ENCODE measurements at regions not wholly inside any gene's neighbourhood (a gene's known extent, or its start where the extent isn't known, plus 50 kb on each side); places are given as distances from the start of the nearest gene placed in this dataset.

DNA sequence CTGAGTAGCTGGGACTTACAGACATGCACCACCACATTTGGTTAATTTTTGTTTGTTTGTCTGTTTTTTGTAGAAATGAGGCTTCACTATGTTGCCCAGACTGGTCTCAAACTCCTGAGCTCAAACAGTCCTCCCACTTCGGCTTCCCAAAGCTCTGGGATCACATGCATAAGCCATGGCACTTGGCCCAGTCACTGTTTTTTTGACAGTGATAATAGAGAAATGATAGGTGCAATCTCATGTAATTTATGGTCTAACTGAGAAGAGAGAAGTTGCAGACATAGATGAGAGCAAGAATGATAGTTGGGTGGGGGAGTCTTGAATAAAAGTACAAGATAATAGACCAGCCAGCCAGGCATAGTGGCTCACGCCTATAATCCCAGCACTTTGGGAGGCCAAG is 89.7 kb upstream of the TNRC6A start:
- Histone ChIP-seq H3K4me1 (replicated peaks in 1 of 2; ENCODE audit: control insufficient read depth in 2 of 2, insufficient read depth in 2 of 2, low read length in 2 of 2) (no peaks in the 10 kb centered on the region), H3K79me2 (ENCODE audit: control insufficient read depth, insufficient read depth, low read length) (no peaks in the 10 kb centered on the region), H3K4me3 (no peak overlapping the region), H3K4me2 (ENCODE audit: insufficient read depth, low read length) (no peak overlapping the region), H3K27ac (ENCODE audit: extremely low read depth, low read depth, low read length) (no peak overlapping the region), H3K36me3 (ENCODE audit: control insufficient read depth, insufficient read depth, low read length) (no peaks in the 10 kb centered on the region), H2AFZ (ENCODE audit: low read depth, low read length) (no peak overlapping the region), H3K9me1 (ENCODE audit: control insufficient read depth, insufficient read depth, low read length) (no peaks in the 10 kb centered on the region), H3K9me3 (replicated peaks; ENCODE audit: control insufficient read depth, insufficient read depth, low read depth, low read length) (no peaks in the 10 kb centered on the region), H4K20me1 (replicated peaks; ENCODE audit: control insufficient read depth, insufficient read depth, low read length) (no peaks in the 10 kb centered on the region), H3K27me3 (ENCODE audit: control insufficient read depth in 2 of 2, insufficient read depth in 2 of 2, low read length in 2 of 2) (peaks cover 12 to 24% of the 10 kb centered on the region in 2 experiments; a peak in 4 of 5 replicates), H3K9ac (ENCODE audit: insufficient read depth in 1 of 2, low read depth in 2 of 2, low read length in 2 of 2) (no peak overlapping the region)
- FAIRE-seq: no peak
- intact Hi-C loops (cut with micrococcal nuclease) (no loop called here), in situ Hi-C loops (cut with MboI) (no loop called here)
- POLR2A ChIA-PET: interaction anchor here (0.6 to 1.1 kb wide), 2 partner anchors 9 to 35 kb away, joined by 3 read pairs; no protein-coding TSS in a partner anchor
- 0% methylated on average over 2 of the region's 2 CpGs for WGBS (ENCODE audit: insufficient coverage, low coverage, missing lambda C conversion rate)
- DNase-seq (ENCODE audit: extremely low read depth in 1 of 4, low spot score in 3 of 4): no peak
- CTCF ChIA-PET (ENCODE audit: low intra/inter-chr PET ratio): no interaction called here
- peak; percentile 25 for TF ChIP-seq MEIS2 (IDR thresholded peaks at IDR 0.05; ENCODE audit: partially characterized antibody)
- no peak for TF ChIP-seq PBX2 (CRISPR knock-in tag; IDR thresholded peaks at IDR 0.05; ENCODE audit: low read depth)
- TF ChIP-seq PBX2 (tag; conservative IDR thresholded peaks at IDR 0.05; ENCODE audit: low read depth): peak; percentile 65
- TF ChIP-seq, protein P1, sequence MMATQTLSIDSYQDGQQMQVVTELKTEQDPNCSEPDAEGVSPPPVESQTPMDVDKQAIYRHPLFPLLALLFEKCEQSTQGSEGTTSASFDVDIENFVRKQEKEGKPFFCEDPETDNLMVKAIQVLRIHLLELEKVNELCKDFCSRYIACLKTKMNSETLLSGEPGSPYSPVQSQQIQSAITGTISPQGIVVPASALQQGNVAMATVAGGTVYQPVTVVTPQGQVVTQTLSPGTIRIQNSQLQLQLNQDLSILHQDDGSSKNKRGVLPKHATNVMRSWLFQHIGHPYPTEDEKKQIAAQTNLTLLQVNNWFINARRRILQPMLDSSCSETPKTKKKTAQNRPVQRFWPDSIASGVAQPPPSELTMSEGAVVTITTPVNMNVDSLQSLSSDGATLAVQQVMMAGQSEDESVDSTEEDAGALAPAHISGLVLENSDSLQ (IDR thresholded peaks at IDR 0.05): peak; percentile 27; the same call in 1 of the 2 replicates
- TF ChIP-seq ZNF140 (CRISPR knock-in tag; IDR thresholded peaks at IDR 0.05): no peak
- no peak for TF ChIP-seq EGR1 (conservative IDR thresholded peaks at IDR 0.05)
- no peak for ATAC-seq
- no TSS peak for BruUV-seq (replicated peaks)
